Astrocyte (in vitro differentiated cells and primary cell): ENCODE measurements at regions not wholly inside any gene's neighbourhood (a gene's known extent, or its start where the extent isn't known, plus 50 kb on each side); places are given as distances from the start of the nearest gene placed in this dataset.

Experiments used
- CTCF ChIP-seq: IDR thresholded peaks from 2 replicates; pipeline ENCODE4 v1.5.1; 2011; ENCODE audit warnings: low read depth, mild to moderate bottlenecking, inconsistent platforms, low read length, moderate library complexity; ENCODE audit not compliant: insufficient read depth
- EZH2 ChIP-seq: IDR thresholded peaks from 2 replicates; pipeline ENCODE4 v1.6.1; 2012; ENCODE audit warnings: mild to moderate bottlenecking, low read length, inconsistent platforms; ENCODE audit not compliant: insufficient read depth

DNA sequence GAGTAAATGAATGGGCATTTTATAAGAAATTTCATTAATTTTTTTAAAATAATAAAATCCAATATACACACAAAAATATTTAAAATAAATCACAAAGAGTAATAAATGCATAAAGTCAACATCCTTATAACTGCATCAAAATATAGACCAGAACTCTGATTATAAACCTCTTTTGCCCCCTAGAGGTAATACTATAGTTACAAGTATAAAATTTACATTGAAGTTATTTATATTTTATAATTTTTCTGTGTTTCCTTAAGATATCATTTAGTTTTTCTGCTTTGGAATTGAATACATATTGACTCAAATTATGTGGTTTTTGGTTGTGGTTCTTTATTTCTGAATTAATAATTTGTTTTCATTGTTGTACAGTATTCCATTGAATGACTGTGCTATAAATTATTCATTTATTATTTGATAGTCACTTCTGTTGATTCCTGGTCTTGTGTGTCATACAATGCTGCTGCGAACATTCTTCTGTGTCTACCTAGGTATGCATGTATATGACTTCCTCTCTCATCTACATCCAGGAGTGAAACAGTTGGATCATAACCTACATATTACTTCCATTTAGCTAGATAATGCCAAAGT, 673.6 kb downstream of the IPMK start:
- no peak for TF ChIP-seq CTCF
- no peak for TF ChIP-seq EZH2
